Astrocyte (in vitro differentiated cells and primary cell): ENCODE measurements at regions not wholly inside any gene's neighbourhood (a gene's known extent, or its start where the extent isn't known, plus 50 kb on each side); places are given as distances from the start of the nearest gene placed in this dataset.

Source experiments
- DNase-seq: peaks from one replicate; pipeline ENCODE4 v3.0.0-alpha.2; 2010; ENCODE audit warnings: low read depth
- FAIRE-seq: peaks from 2 replicates; lab custom pipeline; 2011; peaks lifted over from hg19 to GRCh38; lab: Jason Lieb, UNC
- H2AFZ ChIP-seq: 2 replicates; pipeline ENCODE4 v1.6.0; 2012; ENCODE audit warnings: low read depth, low read length, inconsistent platforms
- H3K27ac ChIP-seq: 2 replicates; pipeline ENCODE4 v1.5.1; 2011; ENCODE audit warnings: low read depth, low read length, inconsistent platforms
- H3K27me3 ChIP-seq: 2 replicates; pipeline ENCODE4 v1.6.0; 2011; ENCODE audit warnings: low read length, inconsistent platforms; ENCODE audit not compliant: insufficient read depth
- H3K36me3 ChIP-seq: 2 replicates; pipeline ENCODE4 v1.5.1; 2011; ENCODE audit warnings: low read length, inconsistent platforms; ENCODE audit not compliant: insufficient read depth
- H3K4me1 ChIP-seq: 2 replicates; pipeline ENCODE4 v1.5.1; 2011; ENCODE audit warnings: low read length, inconsistent platforms; ENCODE audit not compliant: insufficient read depth
- H3K4me2 ChIP-seq: 2 replicates; pipeline ENCODE4 v1.6.0; 2012; ENCODE audit warnings: low read length, inconsistent platforms
- H3K4me3 ChIP-seq: 2 replicates; pipeline ENCODE4 v1.5.1; 2011; ENCODE audit warnings: low read depth, mild to moderate bottlenecking, low read length, inconsistent platforms; ENCODE audit not compliant: insufficient read depth
- H3K79me2 ChIP-seq: 2 replicates; pipeline ENCODE4 v1.6.0; 2012; ENCODE audit warnings: mild to moderate bottlenecking, low read length, inconsistent platforms; ENCODE audit not compliant: insufficient read depth
- H3K9ac ChIP-seq: 2 replicates; pipeline ENCODE4 v1.6.0; 2012; ENCODE audit warnings: mild to moderate bottlenecking, low read length, inconsistent platforms
- H3K9me3 ChIP-seq: 2 replicates; pipeline ENCODE4 v1.5.1; 2012; ENCODE audit warnings: low read depth, mild to moderate bottlenecking, low read length, inconsistent platforms; ENCODE audit not compliant: insufficient read depth
- H4K20me1 ChIP-seq: 2 replicates; pipeline ENCODE4 v1.6.0; 2012; ENCODE audit warnings: low read length, inconsistent platforms; ENCODE audit not compliant: insufficient read depth
- H3K27ac Mint-ChIP-seq: one replicate; pipeline ENCODE4 v1.8.0; 2021; ENCODE audit warnings: mild to moderate bottlenecking, mixed read lengths; ENCODE audit not compliant: unreplicated experiment
- H3K27me3 Mint-ChIP-seq: one replicate; pipeline ENCODE4 v1.8.0; 2021; ENCODE audit warnings: low read depth, mixed read lengths; ENCODE audit not compliant: unreplicated experiment
- H3K36me3 Mint-ChIP-seq: one replicate; pipeline ENCODE4 v1.8.0; 2021; ENCODE audit warnings: low read depth, mixed read lengths; ENCODE audit not compliant: unreplicated experiment
- H3K4me1 Mint-ChIP-seq: one replicate; pipeline ENCODE4 v1.8.0; 2021; ENCODE audit warnings: low read depth, mixed read lengths; ENCODE audit not compliant: unreplicated experiment
- H3K4me3 Mint-ChIP-seq: one replicate; pipeline ENCODE4 v1.8.0; 2021; ENCODE audit warnings: mild to moderate bottlenecking, moderate library complexity, mixed read lengths; ENCODE audit not compliant: unreplicated experiment
- H3K9me3 Mint-ChIP-seq: one replicate; pipeline ENCODE4 v1.8.0; 2021; ENCODE audit warnings: mild to moderate bottlenecking, mixed read lengths; ENCODE audit not compliant: unreplicated experiment
- CTCF ChIP-seq: IDR thresholded peaks from 2 replicates; pipeline ENCODE4 v1.5.1; 2011; ENCODE audit warnings: low read depth, mild to moderate bottlenecking, inconsistent platforms, low read length, moderate library complexity; ENCODE audit not compliant: insufficient read depth
- EZH2 ChIP-seq: IDR thresholded peaks from 2 replicates; pipeline ENCODE4 v1.6.1; 2012; ENCODE audit warnings: mild to moderate bottlenecking, low read length, inconsistent platforms; ENCODE audit not compliant: insufficient read depth

DNA sequence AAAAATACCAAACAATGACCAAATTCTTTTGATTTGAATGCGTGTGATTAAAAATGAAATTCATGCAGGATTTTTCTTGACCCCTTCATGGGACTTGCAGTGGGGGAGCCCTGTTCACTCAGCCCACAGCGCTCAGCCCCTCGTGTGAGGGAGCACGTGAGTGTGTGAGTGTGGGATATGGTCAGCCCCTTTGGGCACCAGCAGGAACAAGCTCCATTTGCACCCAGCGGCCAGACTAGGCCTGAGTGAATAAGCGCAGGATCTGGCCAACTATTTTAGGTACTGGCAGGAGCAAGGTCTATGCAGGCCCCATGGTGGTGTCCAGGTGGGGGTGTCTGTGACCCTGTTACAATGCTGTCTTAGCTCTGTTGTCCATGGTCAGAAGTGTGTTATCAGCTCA is 1631.2 kb downstream of the BRINP3 start:
- FAIRE-seq: no peak
- no peak overlapping the region for H3K4me3 ChIP-seq

DNA sequence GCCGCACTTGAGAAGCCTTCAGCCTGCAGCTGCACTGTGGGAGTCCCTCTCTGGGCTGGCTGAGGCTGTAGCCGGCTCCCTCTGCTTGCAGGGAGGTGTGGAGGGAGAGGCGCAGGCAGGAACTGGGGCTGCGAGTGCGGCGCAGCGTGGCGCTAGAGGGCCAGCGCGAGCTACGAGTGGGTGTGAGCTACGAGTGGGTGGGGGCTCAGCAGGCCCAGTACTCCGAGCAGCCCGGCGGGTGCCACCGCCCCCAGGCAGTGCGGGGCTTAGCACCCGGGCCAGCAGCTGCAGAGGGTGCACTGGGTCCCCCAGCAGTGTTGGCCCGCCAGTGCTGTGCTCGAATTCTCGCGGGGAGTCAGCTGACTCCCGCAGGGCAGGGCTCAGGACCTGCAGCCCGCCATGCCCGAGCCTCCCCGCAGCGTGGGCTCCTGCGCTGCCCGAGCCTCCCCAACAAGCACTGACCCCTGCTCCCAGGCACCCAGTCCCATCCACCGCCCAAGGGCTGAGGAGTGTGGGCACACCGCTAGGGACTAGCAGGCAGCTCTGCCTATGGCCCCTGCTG is 1620.1 kb downstream of the BRINP3 start:
- H3K4me3 ChIP-seq: no peak overlapping the region
- Mint-ChIP-seq H3K27ac (no peak overlapping the region), H3K4me1 (no peaks in the 10 kb centered on the region), H3K27me3 (no peaks in the 10 kb centered on the region), H3K36me3 (no peaks in the 10 kb centered on the region), H3K4me3 (no peak overlapping the region), H3K9me3 (peaks cover 3% of the 10 kb centered on the region)
- no peaks in the 10 kb centered on the region for H3K4me1 ChIP-seq
- TF ChIP-seq EZH2: no peak
- TF ChIP-seq CTCF: no peak
- no peaks in the 10 kb centered on the region for H4K20me1 ChIP-seq
- no peak overlapping the region for H3K27ac ChIP-seq
- no peaks in the 10 kb centered on the region for H3K27me3 ChIP-seq
- FAIRE-seq (no peak), DNase-seq (no peak)
- no peaks in the 10 kb centered on the region for H3K36me3 ChIP-seq
- H2AFZ ChIP-seq: no peak overlapping the region
- no peaks in the 10 kb centered on the region for H3K9me3 ChIP-seq
- no peaks in the 10 kb centered on the region for H3K79me2 ChIP-seq
- H3K9ac ChIP-seq: no peak overlapping the region
- no peak overlapping the region for H3K4me2 ChIP-seq

More for the DNA sequence above, 1631.2 kb downstream of the BRINP3 start:
- Histone ChIP-seq H3K4me1 (no peaks in the 10 kb centered on the region), H4K20me1 (no peaks in the 10 kb centered on the region), H3K27ac (no peak overlapping the region), H3K9ac (no peak overlapping the region), H3K27me3 (no peaks in the 10 kb centered on the region), H3K79me2 (no peaks in the 10 kb centered on the region), H3K36me3 (no peaks in the 10 kb centered on the region), H2AFZ (no peak overlapping the region), H3K9me3 (no peaks in the 10 kb centered on the region), H3K4me2 (no peak overlapping the region)
- no peak overlapping the region for H3K4me3 Mint-ChIP-seq
- H3K36me3 Mint-ChIP-seq: no peaks in the 10 kb centered on the region
- no peaks in the 10 kb centered on the region for H3K27me3 Mint-ChIP-seq
- no peak overlapping the region for H3K27ac Mint-ChIP-seq
- DNase-seq: no peak
- H3K9me3 Mint-ChIP-seq: no peaks in the 10 kb centered on the region
- TF ChIP-seq EZH2 (no peak), CTCF (no peak)
- peaks cover 2% of the 10 kb centered on the region for H3K4me1 Mint-ChIP-seq

DNA sequence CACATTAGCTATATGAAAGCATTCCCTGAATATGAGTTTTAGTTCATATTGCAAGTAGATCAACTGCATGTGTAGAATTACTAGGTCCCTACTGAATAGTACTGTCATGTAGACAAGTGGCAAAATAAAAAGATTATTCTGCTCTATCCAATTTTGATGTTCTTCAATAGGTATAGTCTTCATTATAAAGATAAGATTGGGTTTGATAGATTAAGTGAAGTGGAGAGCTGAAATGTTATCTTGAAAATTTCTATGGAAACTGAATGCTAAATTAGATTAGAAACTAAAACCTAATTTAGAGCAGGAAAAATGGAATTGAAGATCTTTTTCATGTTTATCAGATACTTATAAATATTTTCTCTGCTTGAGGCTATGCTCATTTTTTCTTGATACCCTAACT is 1610.0 kb downstream of the BRINP3 start:
- H3K9me3 Mint-ChIP-seq: no peaks in the 10 kb centered on the region
- Histone ChIP-seq H3K79me2 (no peaks in the 10 kb centered on the region), H3K4me1 (no peaks in the 10 kb centered on the region), H3K27ac (no peak overlapping the region), H3K9me3 (no peaks in the 10 kb centered on the region), H3K4me2 (no peak overlapping the region), H3K4me3 (no peak overlapping the region), H3K36me3 (no peaks in the 10 kb centered on the region), H3K9ac (no peak overlapping the region), H2AFZ (no peak overlapping the region), H4K20me1 (no peaks in the 10 kb centered on the region), H3K27me3 (no peaks in the 10 kb centered on the region)
- no peak for TF ChIP-seq CTCF
- no peak for TF ChIP-seq EZH2
- DNase-seq (no peak), FAIRE-seq (no peak)
- no peak overlapping the region for H3K27ac Mint-ChIP-seq
- no peaks in the 10 kb centered on the region for H3K27me3 Mint-ChIP-seq
- H3K4me1 Mint-ChIP-seq: no peaks in the 10 kb centered on the region
- no peak overlapping the region for H3K4me3 Mint-ChIP-seq
- no peaks in the 10 kb centered on the region for H3K36me3 Mint-ChIP-seq
